ENCODE measurements at regions not wholly inside any gene's neighbourhood (a gene's known extent, or its start where the extent isn't known, plus 50 kb on each side); places are given as distances from the start of the nearest gene placed in this dataset.

DNA sequence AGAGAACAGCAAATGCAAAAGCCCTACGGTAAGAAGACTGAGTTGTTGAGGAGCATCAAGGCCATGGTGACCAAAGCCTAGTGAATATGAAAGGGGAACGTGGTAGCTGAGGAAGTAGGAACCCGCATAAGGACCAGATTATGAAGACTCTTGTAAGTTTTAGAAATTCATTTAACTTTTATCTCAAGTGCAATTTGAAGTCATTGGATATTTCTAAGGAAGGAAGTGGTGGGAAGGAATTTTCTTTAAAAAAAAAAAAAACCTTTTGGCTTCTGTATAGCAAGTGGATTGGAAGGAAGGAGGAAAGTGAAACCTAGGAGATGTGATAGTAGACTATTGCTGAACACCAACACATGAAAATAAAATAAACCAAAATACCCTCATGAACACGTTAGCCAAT, 119.0 kb downstream of the TNFSF18 start:
- peak; percentile 62 for DNase-seq

DNA sequence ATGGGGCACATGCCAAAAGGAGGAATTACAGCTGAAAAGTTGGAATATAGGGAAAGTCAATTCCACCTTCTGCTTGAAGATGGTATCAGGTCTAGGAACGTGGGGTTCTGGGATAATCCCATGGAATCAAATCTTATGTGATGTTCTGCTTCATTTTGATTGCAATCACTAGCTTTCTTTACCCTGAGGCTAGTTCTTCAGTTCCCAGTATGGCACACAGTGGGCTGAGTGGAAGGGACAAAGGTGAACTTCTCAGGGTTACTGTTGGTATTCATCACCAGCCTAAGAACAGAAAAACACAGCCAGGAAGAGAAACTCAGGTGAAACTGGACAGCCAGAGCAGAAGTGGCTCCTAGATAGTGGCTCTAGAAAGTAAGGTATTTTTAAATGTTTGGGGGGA, 117.8 kb downstream of the TNFSF18 start:
- no peak for DNase-seq

DNA sequence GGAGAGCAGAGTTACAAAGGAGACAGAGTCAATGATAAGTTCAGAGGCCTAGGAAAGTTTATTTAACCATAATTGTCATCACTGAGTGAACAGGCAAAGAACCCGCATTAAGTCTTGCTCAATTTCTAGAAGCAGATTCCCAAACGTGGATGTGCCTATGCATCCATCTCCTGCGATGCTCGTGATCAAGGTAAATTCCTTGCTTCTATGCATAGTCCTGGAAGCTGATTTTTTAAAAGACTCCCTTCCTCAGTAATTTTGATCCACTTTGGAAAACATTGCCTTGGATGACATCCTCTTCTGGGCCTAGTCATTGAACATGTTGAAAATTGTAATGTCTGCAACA, 116.4 kb downstream of the TNFSF18 start:
- no peak for DNase-seq

DNA sequence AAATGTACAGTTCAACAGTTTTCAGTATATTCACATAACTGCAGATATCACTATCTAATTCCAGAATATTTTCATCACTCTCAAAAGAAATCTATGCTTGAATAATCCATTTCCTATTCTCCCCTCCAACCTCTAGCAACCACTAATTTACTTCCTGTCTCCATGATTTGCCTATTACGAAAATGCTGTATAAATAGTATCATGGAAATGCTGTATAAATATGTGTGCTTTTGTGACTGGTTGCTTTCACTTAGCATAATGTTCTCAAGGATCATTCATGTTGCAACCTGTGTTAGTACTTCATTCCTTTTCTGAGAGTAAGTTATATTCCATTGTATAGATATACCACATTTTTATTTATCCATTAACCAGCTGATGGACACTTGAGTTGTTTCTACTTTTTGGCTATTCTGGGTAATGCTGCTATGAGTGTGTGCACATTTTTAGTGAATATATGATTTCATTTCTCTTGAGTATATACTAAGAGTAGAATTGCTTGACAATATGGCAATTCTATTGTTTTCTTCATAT, 115.6 kb downstream of the TNFSF18 start:
- peak; percentile 22 for DNase-seq

DNA sequence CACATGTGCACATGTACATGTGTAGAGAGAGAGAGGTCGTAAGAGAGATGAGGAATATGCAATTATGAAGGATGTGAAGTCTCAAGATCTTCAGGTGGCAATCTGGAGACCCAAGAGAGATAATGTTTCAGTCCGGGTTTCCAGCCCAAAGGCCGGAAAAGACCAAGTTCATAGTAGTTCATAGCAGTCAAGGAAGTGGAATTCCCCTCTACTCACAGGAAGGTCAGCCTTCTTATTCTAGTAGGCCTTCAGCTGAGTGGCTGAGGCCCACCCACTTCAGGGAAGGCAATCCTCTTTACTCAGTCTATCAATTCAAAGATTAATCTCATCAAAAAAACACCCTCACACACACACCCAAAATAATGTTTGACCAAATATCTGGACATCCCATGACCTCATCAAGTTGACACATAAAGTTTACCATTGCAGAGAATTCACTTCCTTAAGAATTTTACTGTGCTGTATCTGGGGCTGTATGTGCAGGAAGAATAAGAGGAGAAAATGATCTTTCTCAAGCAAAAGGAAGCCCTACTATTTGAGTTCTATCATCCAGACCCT, 114.6 kb downstream of the TNFSF18 start:
- DNase-seq = no peak

DNA sequence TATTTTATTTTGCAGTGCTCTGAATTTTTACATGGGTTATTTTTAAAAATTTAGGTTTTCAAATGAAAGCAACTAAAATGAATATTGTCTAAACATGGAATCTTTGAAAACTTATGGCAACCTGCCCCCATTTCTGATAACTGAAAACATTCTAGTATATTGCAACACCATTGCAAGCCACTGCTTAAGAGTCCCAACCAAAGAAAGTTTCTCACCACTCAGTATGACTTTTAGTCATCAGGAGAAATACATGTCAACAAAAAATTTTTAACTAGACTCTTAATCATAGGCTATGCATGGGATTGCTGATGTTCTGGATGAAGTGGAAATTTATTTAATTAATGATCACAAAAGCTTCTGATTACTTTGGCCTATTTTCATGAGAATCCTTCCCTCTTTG, 112.1 kb downstream of the TNFSF18 start:
- peak; percentile 30 for DNase-seq

DNA sequence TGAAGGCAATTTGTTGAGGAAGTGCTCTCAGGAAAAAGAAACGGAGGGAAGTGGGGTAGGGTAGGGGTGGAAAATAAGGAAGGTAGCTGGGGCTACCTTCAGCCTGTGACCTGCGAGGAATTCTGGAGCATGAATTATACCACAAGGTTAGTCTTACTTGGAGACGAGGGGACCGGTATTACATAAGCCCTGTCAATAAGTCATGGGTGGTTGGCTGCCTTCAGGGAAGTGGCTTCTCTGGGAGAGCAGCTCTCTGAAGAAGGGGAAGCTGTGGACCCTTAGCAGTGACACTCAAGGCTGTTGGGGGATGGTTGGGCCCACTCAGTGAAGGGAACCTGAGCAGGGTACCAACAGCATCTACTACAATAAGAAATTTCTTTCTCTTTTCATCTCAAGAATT, 111.3 kb downstream of the TNFSF18 start:
- peak; percentile 68 for DNase-seq

DNA sequence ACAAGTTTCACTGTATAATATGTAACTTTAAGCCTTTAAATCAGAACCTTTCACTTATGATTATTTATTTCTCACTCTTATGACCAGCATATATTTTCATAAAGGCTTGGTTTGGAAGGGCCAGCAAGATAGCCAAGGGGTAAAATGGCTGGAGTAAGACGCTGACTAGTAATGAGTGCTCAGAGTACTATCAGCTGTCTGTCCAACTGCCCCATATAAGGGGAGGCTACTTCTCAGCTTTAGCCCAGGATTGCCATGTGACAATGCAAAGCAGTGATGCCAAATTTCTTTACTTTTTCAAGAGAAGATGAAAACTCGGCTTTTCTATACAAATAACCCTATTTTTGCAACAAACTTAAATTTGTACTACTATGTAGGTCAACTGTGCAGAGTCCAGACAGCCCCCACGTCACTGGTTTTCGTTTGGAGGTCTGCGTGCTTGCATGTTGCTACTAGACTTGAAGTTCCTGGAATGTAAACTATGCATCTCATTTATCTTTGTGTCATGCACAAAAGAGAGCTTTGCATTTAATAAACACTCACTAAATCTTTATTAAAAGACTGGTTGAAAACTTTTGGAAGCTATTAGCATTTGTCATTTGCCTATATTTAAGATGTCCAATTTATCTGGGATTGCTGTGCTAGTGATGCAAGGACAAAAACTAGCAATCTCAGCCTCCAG, 110.4 kb downstream of the TNFSF18 start:
- DNase-seq = no peak

DNA sequence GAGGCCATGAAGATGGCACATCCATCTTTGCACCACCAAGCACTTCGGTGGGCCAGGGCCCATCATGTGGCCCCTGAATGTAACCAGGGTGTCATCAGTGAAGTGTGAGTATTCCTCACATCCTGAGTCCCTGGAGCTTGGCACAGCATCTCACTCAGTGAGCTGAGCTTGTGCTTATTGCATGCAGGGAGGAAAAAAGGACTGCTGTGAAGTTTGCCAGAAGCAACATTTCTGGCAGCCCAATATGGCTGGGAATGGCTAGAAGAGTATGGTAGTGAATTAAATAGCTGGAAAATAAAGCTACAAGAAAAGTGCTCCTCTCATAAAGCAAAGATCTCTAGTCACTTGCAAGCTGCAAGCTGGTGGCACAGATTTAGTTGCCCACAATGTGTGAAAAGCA, 109.3 kb downstream of the TNFSF18 start:
- no peak for DNase-seq

DNA sequence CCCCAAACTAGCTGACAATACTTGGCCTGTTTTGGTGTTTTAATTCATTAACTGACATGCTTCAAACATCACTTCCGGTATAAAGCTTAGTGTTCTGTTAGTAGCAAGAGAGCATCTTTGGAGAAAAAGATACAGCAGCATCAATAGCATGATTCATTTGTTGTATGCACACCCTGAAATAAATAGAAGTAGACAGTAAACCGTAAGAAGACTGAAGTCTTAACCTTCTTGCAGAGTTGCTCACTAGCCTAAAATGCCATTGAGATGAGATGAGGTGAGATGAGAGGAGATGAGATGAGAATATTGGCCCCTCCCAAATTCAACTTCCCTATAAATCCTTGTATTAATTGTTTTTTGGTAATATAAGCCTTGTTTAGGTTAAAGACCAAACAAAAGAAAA, 108.8 kb downstream of the TNFSF18 start:
- DNase-seq = no peak

DNA sequence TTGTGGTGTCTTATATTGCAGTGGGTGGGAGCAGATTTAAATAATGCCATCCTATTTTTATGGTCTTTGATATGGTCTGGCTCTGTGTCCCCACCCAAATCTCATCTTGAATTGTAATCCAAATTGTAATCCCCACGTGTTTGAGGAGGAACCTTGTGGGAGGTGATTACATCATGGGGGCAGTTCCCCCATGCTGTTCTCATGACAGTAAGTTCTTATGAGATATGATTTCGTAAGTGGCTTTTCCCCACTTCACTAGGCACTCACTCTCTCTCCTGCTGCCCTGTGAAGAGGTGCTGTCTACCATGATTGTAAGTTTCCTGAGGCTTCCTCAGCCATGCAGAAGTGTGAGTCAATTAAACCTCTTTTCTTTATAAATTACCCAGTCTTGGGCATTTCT, 107.6 kb downstream of the TNFSF18 start:
- DNase-seq = peak; percentile 74

DNA sequence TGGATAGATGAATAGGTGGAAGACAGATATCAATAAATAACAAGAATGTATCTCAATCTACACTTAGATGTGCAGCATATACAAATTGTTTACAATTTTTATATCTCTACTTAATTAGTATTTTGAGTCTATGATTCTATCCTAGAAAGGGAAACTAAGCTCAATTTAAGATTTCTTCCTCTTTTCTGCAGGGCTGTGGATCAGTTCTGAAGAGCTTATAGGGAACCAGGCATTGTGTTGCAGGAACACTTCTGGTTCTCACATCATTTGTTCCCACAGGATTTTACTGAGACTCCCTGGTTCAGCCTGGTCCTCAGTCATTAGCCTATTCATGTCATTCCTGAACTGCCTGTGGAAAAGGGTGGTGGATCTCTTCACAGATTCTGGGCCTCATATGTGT, 105.8 kb downstream of the TNFSF18 start:
- DNase-seq = peak; percentile 44

DNA sequence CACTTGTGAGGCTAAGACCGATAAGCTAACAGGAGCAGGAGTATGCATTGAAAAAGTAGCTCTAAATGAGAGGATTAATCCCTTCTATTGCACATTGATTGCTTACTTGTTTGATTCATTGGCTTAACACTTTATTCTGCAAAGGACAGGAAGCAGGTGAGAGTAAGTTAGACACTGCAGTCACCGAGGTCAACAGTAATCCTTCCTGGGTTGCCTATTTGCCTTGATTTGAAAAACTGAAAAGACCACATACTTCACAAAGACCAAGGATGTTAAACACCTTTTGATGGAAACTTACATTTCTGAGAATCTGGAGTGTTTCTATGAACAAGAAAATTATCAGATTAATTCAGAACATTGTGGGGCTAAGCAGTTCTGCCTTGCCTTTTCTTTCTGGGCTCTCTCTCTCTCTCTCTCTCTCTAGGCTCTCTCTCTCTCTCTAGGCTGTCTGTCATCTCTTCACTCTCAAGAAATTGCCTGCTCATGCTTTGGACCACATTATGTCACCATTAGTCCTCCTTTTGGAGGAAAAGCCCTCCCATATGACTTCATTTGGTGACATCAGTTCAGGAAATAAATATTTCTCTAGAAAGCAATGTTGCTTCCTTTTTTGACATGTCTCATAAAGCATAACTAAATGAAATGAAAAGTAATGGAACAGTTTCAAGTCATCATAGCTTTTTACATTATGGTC, 103.8 kb downstream of the TNFSF18 start:
- DNase-seq = peak; percentile 45

DNA sequence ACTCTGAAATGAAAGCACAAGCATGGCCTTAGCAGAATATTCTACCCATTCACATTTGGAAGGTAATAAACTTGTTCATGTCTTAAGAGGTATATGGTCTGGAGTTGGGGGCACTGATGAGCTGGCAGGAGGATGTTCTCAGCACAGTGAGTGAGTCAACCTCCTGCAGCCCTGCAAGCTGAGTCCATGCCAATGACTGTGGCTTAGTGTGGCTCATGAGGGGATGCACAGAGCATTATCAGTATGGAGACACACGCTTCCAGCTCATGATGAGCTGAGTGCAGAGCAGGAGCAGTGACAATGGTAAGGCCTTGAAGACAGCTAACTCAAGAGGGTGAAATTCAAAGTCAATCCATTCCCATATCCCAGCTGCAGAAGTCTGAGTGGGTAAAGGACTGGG, 102.3 kb downstream of the TNFSF18 start:
- DNase-seq = no peak

DNA sequence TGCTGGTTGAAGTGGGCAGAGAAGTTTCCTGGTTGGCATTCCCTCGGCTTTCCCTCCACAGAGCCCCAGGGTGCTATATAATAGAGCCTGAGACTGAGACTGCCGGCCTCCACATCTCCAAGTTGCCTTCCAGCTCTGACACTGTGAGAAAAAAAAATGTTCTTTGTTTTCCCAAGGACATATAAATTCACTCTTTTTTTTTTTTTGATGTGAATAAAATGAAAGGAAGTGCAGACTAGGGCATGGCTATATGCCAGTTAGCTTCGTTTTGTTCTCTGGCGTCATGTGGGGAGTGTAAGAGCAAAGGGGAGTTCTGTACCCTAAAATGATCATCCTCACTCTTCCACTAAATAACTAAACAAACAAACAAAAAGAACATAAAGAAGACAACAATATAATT, 101.6 kb downstream of the TNFSF18 start:
- no peak for DNase-seq

DNA sequence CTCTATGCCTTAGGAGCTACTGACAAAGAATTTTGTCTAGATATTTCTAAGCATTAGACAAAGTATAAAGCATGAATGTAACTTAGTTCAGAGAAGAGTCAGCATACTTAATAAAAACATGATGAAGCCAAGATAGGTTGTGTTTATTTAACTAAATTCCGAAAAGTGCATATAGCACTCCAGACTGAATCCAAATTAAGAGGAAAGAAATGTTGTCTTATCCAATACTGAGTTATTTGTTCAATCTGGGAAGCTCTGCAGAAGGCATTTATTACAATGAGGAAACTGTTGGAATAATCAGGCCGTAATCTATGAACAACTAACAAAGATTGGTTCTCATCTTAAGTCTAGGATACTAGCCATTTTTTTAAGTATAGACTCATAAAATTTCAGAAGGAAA, 100.2 kb downstream of the TNFSF18 start:
- DNase-seq = no peak

DNA sequence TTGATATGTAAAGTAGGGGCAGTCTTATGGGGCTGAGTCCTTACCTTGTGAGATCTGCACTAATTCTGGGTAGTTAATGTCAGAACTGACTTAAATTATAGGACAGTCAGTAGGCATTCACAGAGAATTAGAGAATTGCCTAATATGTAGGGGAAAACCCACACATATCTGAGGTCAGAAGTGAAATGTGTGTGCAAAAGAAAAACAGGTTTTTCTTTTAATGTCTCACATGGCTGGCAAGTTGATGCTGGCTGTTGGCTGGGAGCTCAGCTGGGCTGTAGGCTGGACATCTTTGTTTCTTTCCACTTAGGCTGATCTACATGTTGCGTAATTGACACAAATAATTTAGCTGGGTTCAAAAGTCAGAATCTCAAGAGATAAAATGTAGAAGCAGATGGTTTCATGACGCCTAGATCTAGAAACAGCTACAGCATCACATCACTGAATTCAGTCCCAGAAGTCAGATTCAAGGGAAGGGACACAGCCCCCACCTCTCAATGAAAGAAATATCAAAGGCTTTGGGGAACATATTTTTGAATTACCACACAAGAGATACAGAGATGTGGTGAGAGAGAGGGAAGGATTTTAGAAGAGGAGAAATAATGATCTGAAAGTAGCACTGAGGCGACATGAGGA, 98.9 kb downstream of the TNFSF18 start:
- DNase-seq = peak; percentile 37

DNA sequence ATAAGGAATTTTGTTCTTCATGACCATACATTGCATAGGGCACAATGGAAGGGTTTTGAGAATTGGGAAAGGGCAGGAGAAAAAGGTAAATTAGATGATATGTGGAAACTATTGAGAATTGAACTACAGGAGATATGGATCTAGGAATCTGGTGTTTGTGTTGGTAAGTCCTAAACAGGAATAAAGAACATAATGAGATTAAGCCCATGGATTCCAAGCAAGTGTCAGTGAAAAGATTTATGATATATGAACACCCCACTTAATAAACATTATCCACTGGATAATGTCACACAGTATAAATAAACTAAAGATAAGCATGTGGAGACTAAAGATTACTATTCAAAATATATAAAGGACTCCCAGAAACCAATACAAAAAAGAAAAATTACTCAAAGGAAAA, 98.2 kb downstream of the TNFSF18 start:
- no peak for DNase-seq

DNA sequence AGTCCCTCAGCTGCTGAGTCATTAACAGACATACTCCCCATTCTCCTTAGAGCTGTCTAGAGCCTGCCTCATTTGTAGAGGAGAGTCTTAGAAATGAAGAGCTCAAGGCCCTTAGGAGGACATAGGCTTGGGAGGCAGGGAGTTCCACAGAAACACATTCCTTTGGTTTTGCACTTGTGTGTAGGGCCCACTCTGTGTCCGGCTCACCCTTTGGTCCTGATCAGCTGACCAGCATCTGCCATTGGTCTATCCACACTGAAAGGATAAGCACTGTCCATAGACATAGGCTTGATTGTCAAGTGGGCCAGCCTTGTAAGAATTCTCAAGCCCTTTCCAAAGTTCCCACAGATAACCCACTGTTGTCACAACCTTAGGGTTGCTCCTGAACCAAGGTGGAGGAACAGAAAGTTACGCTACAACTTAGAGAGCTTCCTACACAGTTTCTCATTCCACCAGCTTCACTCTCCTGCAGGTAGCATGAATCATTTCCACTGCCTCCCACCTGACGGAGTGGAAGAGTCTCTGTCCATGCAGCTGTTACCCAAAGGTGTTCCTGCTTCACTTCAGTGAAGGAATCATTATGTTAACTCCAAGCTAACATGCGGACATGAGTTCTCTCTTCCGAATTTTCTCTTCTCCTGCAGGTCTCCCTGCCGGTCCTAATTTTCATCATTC, 96.1 kb downstream of the TNFSF18 start:
- DNase-seq = no peak

DNA sequence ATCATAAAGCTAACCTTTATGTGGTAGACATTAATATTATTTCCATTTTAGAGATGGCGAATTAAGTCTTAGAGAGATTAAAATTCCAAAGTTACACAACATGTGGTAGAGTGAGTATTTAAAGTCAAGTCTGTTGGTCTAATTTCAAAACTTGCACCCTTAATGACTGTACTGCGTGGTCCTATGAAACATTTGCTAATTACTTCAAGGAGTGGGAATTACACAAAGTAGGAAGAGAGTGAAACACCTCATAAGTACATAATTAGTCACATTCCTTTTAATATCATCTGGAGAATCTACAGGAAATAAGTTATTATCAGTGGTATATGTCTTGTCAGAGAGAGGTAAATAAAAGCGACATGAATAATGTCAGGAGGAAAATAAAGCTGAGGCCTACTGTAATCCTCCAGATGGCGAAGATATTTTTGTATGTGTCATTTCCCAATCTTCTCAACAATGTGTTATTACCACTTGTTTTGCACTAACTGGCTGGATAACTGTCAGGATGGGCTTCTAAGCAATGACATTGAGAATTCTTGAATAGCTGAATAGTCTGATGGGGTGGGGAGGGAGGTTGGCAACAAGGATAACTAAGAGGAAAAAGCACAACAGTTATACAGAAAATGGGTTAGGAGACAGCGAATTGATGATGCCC, 95.5 kb downstream of the TNFSF18 start:
- no peak for DNase-seq

DNA sequence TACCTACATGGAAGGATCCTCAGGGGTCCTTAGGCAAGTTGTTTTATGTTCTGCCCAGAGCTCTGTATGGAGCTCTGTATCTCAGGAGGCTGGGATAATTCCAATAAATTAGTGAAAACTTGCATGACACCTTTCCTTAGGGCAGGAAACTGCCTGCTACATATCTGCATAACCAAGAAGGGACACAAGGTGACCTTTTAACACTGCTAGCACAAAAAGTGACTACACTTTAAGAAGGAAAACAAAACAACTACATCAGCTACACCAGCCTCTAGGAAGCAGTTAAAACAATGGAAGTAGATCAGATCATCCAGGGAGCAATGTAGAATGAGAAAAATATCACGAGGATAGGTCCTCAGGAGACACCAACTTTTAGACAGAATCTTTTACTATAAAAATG, 93.9 kb downstream of the TNFSF18 start:
- no peak for DNase-seq

DNA sequence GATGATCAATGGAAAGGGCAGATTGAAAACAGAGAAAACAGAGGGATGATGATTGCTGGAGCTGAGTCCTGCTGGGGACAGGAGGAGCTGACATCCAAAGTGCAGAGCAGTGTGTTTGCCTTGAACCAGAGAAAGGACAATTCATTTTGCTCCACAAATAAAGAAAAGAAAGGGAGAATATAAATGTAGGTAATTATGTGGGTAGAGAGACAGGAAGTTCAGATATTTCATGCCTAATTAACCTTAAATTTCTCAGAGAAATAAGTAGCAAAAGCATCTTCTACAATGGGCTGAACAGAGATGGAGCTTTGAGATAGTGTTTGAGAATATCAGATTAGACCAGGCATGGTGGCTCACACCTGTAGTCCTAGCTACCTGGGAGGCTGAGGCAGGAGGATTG, 93.2 kb downstream of the TNFSF18 start:
- DNase-seq = no peak

DNA sequence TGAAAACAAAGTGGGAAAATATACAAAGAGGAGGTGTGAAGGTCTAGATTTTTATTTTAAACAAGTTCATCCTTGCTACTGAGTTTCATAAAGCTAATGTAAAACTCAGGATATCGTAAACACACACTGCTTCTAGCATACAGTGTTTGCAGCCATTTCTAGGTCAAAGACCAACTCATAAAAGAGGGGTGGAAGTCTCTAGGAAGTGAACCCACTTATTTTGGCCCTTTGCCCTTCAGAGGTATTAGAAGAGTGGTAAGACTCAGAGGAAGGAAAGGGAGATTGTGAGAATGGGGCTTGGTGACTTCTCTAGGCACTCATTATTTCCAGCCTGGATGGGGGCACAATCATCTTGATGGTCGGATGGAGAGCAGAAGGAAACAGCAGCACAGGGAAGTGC, 91.2 kb downstream of the TNFSF18 start:
- DNase-seq = no peak

All from MV-4-11 (cell line).